Keratinocyte (primary cell): ENCODE measurements at regions not wholly inside any gene's neighbourhood (a gene's known extent, or its start where the extent isn't known, plus 50 kb on each side); places are given as distances from the start of the nearest gene placed in this dataset.

ENCODE experiments used
- CTCF ChIP-seq, 3 experiments: IDR thresholded peaks in 1 of 3; conservative IDR thresholded peaks in 1 of 3; optimal IDR thresholded peaks in 1 of 3; 2 replicates in 2 of 3; 3 replicates in 1 of 3; pipeline versions ENCODE3 to v1.5.1; 2011; ENCODE audit warnings: low read length in 3 of 3, mild to moderate bottlenecking in 3 of 3, moderate library complexity in 2 of 3, control low read depth in 1 of 3, inconsistent platforms in 1 of 3; ENCODE audit not compliant: insufficient read depth in 2 of 3; ENCODE audit errors: extremely low read depth in 1 of 3
- EZH2 ChIP-seq: IDR thresholded peaks from one replicate; pipeline ENCODE4 v1.6.1; 2012; ENCODE audit warnings: inconsistent platforms, mild to moderate bottlenecking, low read length, moderate library complexity

- TF ChIP-seq CTCF (optimal IDR thresholded peaks at IDR 0.05 in 1 of 3, IDR thresholded peaks at IDR 0.05 in 1 of 3, conservative IDR thresholded peaks at IDR 0.05 in 1 of 3; ENCODE audit: extremely low read depth in 1 of 3, insufficient read depth in 2 of 3, low read length in 3 of 3), result no peak
- TF ChIP-seq EZH2, result no peak
Observed at GRCh38 chr3:81173514-81173913, 587.9 kb downstream of the GBE1 start.
